GM19452 (cell line): ENCODE measurements at regions not wholly inside any gene's neighbourhood (a gene's known extent, or its start where the extent isn't known, plus 50 kb on each side); places are given as distances from the start of the nearest gene placed in this dataset.

Experiments used
- ATAC-seq: cut with Tn5 transposase; IDR thresholded peaks from one replicate; pipeline ENCODE4 v1.9.1; 2021; ENCODE audit not compliant: unreplicated experiment

DNA sequence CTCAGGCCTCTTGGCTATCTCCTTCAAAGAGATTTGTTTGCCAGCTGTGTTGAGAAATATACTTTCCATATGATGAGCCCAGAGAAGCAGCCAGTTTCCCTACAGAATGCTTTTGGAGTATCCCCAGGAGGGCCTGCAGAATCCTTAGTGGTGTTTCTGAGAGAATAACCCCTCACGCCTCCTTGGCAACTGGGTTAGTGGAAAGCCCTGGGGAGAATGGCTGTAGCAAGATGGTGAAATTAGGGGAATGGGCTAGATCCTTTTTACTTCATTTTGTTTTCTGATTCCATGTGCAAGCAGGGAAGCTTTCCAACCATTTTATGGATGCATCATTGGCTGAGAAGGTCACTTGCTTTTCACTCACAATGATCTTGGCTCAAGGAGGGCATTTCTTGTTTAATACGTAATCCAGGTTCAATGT, 364.6 kb downstream of the DMRT2 start:
- no peak for ATAC-seq

DNA sequence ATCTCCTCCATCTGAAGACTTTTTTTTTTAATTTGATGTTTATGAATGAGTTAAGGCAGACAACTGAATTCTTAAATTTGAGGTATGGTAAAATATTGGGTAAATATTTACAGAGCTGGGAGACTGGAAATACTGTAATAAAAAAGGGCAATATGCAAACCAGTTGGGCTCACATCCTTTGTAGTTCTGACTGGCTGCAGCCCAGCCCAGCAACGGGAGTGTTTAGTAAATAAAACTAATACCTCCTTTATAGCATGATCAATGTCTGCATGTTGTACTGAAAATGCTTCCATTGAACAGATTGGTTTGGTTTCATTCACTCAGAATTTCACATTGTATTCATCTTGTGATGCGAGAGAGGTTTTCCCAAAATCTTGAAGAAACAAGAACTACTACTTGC, 365.0 kb downstream of the DMRT2 start:
- no peak for ATAC-seq

DNA sequence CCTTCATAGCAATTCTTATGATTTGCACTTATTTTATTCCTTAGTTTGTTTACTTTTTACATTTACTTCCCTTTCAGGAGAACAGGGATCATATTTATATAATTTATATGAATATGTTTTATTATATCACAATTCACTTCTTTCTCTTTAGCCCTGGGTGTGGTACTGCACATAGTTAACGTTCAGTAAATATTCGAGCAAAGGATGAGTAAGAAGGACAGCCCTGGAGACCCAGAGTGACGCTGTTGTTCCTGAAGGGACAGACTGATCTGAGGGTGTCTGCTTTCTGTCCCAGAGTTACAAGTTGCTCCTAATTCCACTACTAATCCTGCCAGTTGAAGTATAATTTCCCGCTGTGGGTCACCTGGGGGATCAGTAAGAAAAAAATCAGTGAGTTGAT, 366.1 kb downstream of the DMRT2 start:
- ATAC-seq: no peak

DNA sequence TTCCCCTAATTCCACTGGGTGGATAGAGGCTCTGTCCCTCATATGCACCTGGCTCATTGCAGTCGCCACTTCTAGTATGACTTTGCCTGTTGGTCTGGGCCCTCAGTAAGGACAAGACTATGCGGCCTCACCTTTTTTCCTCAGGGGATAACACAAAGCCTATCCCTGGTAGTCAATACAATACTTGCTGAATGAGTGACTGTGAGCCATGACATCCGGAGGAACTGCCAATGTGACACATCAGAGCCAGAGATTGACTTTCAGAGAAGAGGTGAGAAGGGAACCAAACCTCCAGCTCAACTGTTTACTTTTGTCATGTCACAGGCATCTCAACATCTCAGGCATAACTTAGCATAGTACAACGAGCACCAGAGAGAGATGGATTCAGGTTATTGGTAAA, 371.3 kb downstream of the DMRT2 start:
- ATAC-seq: no peak

DNA sequence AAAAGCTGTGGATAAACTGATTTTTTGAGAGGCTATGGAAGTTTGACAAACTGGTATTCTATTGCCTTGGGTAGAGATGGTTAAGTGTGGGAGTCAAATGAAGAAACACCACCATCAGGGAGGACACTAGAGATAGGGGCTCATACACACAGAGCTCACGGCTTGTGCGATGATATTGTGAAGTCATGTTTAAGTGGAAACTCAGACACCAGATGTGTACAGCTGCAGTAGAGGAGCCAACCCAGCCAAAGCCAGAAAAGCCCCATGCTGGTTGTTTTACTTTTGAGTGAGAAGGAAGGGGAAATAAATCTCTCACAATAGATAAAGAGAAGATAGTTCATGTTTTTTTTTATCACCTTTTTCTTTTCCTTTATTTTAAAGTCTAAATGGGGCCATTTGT, 377.7 kb downstream of the DMRT2 start:
- no peak for ATAC-seq

DNA sequence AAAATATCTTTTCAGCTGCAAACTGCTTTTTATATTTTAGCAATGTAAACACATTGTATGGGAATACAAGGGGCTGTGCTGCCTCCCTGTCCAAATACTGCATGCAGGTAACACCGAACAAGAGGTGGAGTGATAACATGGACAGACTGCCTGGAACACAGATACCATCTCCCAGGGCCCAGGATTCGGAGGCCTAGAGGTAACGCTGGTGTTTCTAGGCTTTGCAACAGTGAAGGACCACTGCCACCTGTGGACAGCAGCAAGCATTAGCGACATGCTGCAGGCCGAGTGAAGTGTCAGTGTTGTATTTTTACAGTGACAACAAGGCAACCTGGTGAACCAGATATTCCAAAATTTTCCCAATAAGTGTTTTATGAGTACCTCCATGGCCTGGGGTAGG, 379.1 kb downstream of the DMRT2 start:
- ATAC-seq: no peak

DNA sequence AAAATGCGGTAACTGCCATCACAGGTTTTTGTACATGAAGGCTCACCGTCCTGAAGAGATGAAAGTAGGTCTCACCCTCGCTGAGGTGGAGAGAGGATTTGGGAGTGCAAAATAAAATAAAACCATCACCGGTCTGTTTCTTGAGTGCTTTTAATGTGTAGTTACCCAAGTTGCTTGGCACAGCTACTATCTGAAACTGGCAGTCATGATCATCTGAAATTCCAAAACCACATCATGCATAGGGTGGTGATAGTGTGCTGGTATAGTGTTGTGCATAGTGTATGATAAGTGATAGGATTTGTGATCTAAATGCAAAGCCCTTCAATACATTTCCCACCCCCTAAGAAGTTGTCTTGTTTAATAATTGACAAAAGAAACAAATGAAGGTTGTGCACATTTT, 381.3 kb downstream of the DMRT2 start:
- no peak for ATAC-seq

DNA sequence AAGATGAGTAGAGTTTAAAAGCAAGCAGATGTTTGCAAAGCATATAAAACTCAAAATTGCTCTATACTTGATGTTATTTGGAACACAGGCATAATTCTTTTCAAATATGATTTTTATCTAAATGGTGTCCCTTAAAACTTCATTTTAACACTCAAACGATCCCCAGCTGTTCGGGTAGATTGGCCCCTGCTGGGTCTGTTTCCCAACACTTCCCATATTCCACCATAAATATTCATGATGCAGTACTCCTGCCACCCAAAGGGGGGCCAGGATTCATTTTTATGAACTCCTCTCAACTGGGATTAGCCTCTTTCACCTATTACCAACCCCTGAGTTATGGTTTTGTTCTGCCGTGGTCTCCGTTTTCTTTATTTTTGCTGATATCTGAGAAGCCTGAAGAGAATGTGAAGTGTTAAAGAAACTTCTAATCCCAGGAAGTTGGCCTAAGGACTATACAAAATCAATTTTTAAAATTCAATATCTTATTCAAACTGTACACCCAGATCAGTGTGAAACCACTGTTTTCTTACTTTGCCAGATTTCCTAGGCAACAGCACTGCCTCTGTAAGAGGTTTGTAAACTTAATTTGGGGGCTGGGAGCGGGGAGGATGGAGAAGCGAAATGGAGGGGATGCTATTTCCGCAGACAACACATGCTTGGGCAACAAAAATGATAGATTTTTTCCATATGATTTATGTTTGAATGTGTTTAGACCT, 384.1 kb downstream of the DMRT2 start:
- no peak for ATAC-seq

DNA sequence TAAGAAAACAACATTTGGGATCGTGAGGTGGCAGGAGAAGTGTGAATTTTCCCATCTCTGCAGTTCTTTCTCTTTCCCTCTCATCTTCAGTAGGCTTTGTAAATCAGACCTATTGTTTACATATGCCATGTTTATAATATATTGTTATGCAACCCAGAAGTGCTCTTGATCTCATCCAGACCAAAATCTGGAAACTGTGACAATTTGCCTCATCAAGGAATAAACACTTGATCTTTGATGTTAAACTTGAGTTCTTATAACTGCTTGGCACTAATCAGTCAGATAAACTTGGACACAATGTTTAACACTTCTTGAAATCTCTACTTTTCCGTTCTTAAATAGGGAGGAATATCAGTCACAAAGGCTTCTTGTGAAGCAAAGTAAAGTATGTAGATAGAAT, 384.7 kb downstream of the DMRT2 start:
- ATAC-seq: no peak

DNA sequence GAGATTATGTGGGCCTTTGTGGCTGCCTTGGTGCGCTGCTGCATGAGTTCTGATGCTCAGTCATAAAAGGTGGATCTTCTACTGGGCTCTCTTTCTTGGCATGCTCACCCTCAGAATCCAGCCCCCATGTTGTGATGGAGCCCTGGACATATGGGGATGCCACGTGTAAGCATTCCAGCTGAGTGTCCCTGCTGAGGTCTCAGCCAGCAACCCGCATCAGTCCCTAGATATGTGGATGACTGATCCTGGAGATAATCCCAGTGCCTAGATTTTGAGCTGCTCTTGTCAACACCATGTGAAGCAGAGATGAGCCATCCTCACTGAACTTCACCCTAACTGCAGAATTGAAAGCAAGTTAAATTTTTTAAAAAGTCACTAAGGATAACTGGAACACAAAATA, 390.1 kb downstream of the DMRT2 start:
- no peak for ATAC-seq

DNA sequence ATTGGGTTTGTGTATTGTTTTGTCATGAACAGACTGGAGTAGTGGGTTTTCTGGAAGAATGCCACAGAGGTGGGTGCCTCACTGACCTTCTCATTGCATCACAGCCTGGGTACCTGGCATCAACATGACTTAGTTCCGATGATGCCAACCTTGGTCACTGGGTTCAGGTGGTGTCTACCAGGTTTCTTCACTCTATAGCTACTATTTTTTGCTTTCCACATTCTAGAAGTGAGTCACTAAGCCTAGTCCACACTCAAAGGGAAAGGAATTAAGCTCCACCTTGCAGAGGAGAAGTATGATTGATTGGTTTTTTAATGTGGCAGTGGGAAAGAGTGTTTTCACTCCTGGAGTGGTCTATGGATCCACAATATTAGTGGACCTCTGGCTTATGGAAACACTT, 391.9 kb downstream of the DMRT2 start:
- ATAC-seq: no peak

DNA sequence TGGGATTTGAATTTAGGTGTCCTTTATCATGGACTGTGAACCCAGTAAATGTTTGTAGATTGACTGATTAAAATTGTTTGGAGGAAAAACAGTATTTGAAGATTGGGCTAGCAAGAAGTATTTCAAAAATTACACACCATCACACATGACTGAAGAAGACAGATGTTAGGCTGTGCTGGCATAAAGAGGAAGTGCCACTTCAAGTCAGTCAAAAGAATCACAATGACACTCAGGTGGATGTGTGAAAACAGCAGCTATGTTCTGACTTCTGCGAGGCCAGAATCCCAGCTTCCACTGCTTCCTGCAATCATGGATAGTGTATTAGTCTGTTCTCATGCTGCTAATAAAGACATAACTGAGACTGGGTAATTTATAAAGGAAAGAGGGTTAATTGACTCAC, 393.3 kb downstream of the DMRT2 start:
- no peak for ATAC-seq

DNA sequence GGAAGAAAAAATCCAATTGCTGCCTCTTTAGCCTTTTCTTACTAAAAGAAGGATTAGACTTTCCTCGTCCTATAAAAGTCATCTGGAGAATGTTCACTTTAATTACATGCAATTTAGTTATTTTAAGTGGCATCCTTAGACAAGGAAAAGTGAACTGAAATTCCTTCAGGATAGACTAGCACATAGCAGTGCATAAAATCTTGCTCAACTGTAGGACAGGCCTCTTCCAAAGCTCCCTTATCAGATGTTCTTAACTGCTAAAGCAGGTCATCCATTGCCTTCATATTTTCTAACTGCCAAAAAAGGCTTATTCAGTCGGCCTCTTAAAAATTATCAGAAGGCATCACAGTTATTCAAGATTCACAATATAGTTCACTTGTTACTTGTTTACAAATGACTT, 396.5 kb downstream of the DMRT2 start:
- ATAC-seq: no peak

DNA sequence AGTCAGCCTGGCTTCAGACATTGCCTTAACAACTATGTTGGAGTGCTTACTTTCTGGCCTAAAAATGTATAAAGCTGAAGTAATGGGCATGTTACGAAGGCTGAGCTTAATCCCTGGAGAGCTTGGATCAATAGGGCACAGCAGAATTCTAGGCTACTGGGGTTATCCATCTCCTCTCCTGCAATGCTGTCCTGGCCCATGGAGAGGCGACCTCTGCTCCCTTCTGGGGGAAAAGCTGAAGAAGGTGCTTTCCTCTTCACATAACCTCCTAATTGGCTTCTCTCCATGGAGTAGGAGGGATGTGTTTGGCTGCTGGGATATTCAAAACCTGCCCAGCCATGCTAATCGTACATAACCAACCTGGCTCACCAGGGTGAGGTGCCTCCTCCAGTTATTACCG, 403.5 kb downstream of the DMRT2 start:
- ATAC-seq: no peak

DNA sequence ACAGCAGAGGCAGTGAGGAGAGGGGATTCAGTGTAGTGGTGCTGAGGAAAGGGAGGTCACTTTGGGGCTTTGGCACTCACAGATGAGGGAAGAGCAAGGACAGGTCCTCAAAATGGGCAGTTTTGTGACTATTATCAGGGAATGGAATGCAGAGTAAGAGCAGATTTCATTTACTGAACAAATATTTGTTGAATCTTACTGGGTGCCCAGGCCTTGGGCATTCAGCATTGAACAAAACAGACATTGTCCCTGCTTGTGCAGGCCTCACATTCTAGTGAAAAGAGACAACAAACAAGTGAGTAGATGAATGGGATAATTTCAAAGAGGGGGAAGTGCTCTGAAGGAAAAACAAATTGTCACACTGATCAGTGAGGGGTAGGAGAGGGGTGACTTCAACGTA, 404.1 kb downstream of the DMRT2 start:
- no peak for ATAC-seq

DNA sequence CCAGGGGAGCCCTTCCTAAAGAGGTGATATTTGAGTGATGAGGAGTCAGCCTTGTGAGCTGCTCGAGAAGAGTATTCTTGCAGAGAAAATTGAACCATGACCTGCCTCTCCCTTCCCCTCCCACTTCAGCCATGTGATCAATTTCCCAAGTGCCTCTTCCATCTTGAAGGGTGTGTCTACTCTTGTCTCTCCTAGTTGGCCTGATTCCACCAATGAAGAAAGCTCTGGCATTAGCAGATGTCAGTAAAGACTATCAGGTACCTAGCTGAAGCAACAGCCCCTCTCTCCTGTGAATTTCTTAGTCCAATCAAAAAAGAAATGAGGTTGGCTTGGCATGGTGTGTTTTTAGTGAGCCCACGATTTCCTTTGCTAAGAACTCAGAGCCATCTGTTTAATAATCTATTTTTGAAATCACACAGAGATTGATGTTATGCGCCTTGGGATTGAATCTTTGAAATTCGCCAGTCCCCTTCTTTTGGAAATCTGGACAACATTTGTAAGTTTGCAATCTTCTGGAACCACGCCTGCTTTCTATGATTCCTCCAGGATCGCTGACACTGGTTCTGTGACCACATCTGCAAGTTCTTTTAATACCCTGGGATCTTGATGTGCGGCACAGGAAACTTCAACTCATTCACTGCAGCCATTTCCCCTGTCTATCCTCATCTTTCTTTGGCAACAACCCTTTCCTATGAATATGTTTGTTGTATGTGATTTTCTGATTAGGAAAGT, 404.6 kb downstream of the DMRT2 start:
- no peak for ATAC-seq

DNA sequence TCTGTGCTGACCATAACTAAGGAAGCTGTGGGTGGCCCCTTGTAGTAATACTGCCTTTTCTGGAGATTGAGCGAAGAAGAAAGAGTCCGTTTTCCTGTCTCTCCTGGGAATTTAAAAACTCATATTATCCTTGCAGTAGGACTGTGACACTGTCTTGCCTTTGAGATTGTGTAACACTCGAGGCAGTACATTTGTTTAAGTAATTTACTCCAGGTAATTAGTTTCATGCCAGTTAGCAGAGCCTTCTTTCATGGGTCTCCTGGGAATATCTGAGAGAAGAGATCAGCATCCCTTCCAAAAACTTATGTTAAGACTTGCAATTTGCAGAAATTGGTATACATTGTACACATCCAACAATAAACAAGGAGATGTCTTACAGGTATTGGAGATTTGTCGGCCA, 405.6 kb downstream of the DMRT2 start:
- ATAC-seq: no peak

DNA sequence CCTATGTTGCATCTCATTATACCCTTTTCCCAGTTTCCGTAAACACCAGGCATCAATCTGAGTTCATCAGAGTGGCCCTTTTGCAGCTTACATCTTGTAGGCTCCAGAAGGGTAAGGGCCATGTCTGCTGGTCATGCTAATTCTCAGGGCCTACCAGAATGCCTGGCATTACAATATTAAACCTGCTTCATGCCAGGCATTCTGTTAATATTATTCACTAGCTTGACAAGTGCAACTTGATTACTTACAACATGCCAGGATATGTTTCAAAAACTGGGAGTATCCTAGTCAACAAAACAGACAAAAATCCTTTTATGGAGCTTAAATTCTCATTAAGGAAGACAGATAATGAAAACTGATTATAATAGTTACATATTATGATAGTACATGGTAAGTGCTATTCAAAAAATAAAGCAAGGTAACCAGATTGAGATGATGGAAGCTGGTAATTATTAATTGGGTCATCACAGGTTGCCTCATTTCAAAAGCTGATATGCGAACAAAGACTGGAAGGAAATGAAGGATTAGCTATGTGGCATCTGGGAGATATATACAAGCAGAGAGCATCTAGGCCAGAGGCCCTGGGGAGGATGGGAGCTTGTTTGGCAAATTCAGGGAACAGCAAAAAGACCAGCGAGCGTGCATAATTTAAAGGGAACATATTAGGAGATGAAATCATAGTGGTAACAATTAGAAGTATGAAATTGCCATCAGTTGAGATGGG, 406.3 kb downstream of the DMRT2 start:
- no peak for ATAC-seq

DNA sequence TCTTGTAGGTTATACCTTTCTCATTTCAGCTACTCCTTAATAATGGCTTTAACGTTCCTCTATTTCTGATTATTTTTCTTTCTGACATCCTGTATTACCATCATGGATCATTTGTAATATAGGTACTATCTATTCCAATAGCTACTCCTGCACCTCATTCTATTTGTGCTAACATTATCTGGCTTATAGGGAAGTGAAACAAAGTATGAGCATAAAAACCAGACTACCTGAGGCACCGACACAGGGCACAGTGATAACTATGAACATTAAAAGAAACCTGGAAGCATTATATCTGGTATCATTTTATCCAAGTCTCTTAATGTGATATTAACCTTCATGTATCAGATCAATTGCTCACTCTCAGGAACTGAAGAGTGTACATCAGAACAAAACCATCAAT, 407.3 kb downstream of the DMRT2 start:
- ATAC-seq: no peak

DNA sequence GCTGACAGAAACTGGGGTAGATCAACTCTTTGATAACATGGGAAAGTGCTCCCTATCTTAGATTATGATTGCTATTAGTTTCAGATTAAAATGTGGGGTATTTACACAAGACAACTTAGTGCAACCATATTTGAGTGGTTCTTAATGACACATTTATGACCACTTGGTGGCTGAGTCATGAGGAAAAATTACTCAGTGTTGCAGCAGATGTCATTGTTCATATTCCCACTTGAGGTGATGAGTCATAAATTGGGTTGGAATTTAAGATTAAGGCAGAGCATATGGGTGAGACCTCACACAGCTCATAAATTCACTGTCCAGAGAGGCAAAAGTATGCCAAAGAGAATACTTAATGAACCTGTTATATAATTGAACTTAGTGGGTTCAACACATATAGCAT, 408.3 kb downstream of the DMRT2 start:
- ATAC-seq: no peak

DNA sequence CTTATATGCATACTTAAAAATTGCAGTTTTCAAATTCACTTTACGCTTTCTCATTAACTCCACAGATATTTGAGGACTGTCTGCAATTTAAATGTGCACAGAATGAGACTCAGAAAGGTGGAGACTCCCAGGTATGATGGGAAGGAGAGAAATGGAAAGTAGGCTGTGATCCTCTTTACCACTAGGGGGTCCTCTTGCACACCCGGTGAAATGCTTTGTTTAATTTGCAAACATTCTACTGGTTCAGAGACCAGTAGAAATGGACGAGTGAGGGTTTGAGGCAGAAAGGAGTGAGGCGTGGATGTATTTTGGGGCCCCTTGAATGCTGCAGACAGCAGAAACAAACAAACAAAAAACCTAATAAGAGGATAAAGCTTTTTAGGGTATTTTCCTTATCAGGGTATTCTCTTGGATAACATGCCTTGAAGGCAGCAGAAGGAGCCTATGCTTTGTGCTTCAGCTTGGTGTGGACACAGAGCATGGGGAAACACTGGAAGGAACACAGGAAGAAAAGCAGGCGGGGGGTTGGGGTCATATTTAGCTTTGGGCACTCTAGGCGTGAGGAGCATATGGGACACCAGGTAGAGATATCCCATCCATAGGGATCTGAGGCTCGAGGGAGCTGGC, 410.1 kb downstream of the DMRT2 start:
- ATAC-seq: peak; percentile 71

DNA sequence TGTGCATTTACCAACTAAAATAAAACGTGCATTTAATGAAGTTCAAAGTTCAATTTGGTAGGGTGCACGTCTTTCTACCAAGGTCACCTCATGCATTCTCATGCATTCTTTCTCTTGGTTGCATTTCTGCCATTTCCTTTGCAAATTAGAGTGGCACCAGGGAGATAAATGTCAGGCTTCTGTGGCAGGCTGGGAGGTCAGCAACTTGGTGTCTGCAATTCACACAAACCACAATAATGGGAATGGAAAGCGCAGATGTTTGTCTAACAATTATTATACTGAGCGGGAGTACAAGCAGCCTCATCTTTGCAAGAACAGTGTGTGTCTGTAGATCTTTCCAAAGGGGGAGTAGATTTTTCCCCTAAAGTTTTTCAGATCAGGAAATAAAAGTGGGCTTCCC, 411.7 kb downstream of the DMRT2 start:
- ATAC-seq: no peak
